Neural progenitor cell (in vitro differentiated cells): ENCODE measurements at regions not wholly inside any gene's neighbourhood (a gene's known extent, or its start where the extent isn't known, plus 50 kb on each side); places are given as distances from the start of the nearest gene placed in this dataset.

Experiments used
- DNase-seq: peaks from one replicate; pipeline ENCODE4 v3.0.0-alpha.2; 2016; ENCODE audit warnings: low spot score
- H2AFZ ChIP-seq: fragments of 200-600 bp; sonication (generic); replicated peaks from 2 replicates; pipeline ENCODE4 v1.6.1; 2016; ENCODE audit warnings: antibody characterized with exemption
- H3F3A ChIP-seq: fragments of 200-600 bp; sonication (generic); 2 replicates; pipeline ENCODE4 v1.6.1; 2016; ENCODE audit warnings: antibody characterized with exemption, low read depth
- H3K27ac ChIP-seq: fragments of 200-600 bp; sonication (generic); 2 replicates; pipeline ENCODE4 v1.5.1; 2016; ENCODE audit warnings: mild to moderate bottlenecking
- H3K27me3 ChIP-seq: fragments of 200-600 bp; sonication (generic); 2 replicates; pipeline ENCODE4 v1.6.1; 2016; ENCODE audit warnings: mild to moderate bottlenecking, moderate library complexity
- H3K36me3 ChIP-seq: fragments of 200-600 bp; sonication (generic); 2 replicates; pipeline ENCODE4 v1.5.1; 2016
- H3K4me1 ChIP-seq: fragments of 200-600 bp; sonication (generic); 2 replicates; pipeline ENCODE4 v1.6.1; 2016; ENCODE audit warnings: mixed run types
- H3K4me2 ChIP-seq: fragments of 200-600 bp; sonication (generic); 2 replicates; pipeline ENCODE4 v1.6.1; 2016
- H3K4me3 ChIP-seq: fragments of 200-600 bp; sonication (generic); 2 replicates; pipeline ENCODE4 v1.5.1; 2016
- H3K79me2 ChIP-seq: fragments of 200-600 bp; sonication (generic); 2 replicates; pipeline ENCODE4 v1.6.1; 2016; ENCODE audit warnings: low read depth
- H3K9ac ChIP-seq: fragments of 200-600 bp; sonication (generic); 2 replicates; pipeline ENCODE4 v1.6.1; 2016
- H3K9me3 ChIP-seq: fragments of 200-600 bp; sonication (generic); 2 replicates; pipeline ENCODE4 v1.5.1; 2016; ENCODE audit warnings: low read depth
- H4K20me1 ChIP-seq: fragments of 200-600 bp; sonication (generic); 2 replicates; pipeline ENCODE4 v1.6.1; 2016; ENCODE audit warnings: low read depth
- H3K27ac Mint-ChIP-seq: 3 replicates; pipeline ENCODE4 v1.8.0; 2021; ENCODE audit warnings: mixed read lengths
- H3K27me3 Mint-ChIP-seq: 2 replicates; pipeline ENCODE4 v1.8.0; 2022; ENCODE audit warnings: low read depth, mild to moderate bottlenecking, inconsistent platforms, moderate library complexity, mixed read lengths; ENCODE audit not compliant: insufficient read depth
- H3K36me3 Mint-ChIP-seq: 3 replicates; pipeline ENCODE4 v1.8.0; 2021; ENCODE audit warnings: mixed read lengths
- H3K4me1 Mint-ChIP-seq: 3 replicates; pipeline ENCODE4 v1.8.0; 2021; ENCODE audit warnings: mixed read lengths
- H3K4me3 Mint-ChIP-seq: 3 replicates; pipeline ENCODE4 v1.8.0; 2021; ENCODE audit warnings: mild to moderate bottlenecking, moderate library complexity, mixed read lengths
- H3K9me3 Mint-ChIP-seq: 3 replicates; pipeline ENCODE4 v1.8.0; 2020; ENCODE audit warnings: mixed read lengths
- EZH2 ChIP-seq: fragments of 200-600 bp; sonication (generic); IDR thresholded peaks from 2 replicates; pipeline ENCODE4 v1.6.1; 2017; ENCODE audit warnings: antibody characterized with exemption, mild to moderate bottlenecking, moderate library complexity
- EZH2phosphoT487 ChIP-seq: fragments of 200-600 bp; sonication (generic); IDR thresholded peaks from 2 replicates; pipeline ENCODE4 v1.6.1; 2017; ENCODE audit warnings: antibody characterized with exemption
- TF ChIP-seq, protein P1 (sequence below): fragments of 200-600 bp; sonication (generic); IDR thresholded peaks from 2 replicates; pipeline ENCODE4 v1.5.1; 2017; ENCODE audit warnings: antibody characterized with exemption, mild to moderate bottlenecking

DNA sequence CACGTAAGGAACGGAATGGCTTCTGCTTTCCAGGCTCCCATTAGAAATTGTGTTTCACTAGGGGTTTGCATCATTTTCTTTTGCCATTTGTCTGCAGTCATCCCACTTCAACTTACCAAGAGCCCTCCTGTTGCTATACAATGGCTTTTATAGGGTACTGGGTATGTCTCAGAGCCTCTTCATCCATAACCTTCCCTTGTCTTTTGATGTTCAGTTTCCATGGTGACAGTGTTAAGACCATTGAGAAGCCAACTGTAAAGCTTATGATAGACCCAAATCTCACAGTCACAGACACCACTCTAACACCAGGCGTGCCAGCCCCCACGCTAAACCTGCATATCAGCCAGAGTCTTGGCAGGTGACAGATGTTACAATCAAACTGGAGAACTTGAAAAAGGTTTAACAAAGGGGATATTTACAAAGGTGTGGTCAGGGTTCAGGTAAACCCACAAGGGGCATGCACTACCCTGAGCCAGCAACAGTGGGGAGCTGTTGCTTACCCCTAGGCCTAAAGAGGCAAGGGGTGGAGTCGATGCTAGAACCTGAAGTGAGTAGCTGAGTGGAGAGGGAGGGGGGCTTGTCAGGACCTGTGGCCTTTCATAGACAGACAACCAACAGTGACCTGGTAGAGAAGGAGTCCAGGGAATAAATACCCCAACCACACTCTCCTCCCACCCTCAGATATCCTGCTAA, 53.2 kb upstream of the ABLIM1 start:
- H3K4me1 Mint-ChIP-seq = peaks cover 24% of the 10 kb centered on the region
- Histone ChIP-seq H3F3A (no peaks in the 10 kb centered on the region), H3K4me2 (no peak overlapping the region), H4K20me1 (no peaks in the 10 kb centered on the region), H3K79me2 (no peaks in the 10 kb centered on the region), H3K9ac (no peak overlapping the region), H3K4me3 (no peak overlapping the region), H3K4me1 (peaks cover 12% of the 10 kb centered on the region), H3K27me3 (no peaks in the 10 kb centered on the region), H2AFZ (no peak overlapping the region), H3K9me3 (no peaks in the 10 kb centered on the region), H3K27ac (no peak overlapping the region), H3K36me3 (no peaks in the 10 kb centered on the region)
- H3K27ac Mint-ChIP-seq = peak overlapping the region; percentile 81
- H3K4me3 Mint-ChIP-seq = no peak overlapping the region
- H3K27me3 Mint-ChIP-seq = peaks cover 3% of the 10 kb centered on the region
- TF ChIP-seq, protein P1, sequence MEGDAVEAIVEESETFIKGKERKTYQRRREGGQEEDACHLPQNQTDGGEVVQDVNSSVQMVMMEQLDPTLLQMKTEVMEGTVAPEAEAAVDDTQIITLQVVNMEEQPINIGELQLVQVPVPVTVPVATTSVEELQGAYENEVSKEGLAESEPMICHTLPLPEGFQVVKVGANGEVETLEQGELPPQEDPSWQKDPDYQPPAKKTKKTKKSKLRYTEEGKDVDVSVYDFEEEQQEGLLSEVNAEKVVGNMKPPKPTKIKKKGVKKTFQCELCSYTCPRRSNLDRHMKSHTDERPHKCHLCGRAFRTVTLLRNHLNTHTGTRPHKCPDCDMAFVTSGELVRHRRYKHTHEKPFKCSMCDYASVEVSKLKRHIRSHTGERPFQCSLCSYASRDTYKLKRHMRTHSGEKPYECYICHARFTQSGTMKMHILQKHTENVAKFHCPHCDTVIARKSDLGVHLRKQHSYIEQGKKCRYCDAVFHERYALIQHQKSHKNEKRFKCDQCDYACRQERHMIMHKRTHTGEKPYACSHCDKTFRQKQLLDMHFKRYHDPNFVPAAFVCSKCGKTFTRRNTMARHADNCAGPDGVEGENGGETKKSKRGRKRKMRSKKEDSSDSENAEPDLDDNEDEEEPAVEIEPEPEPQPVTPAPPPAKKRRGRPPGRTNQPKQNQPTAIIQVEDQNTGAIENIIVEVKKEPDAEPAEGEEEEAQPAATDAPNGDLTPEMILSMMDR = no peak
- no peak for TF ChIP-seq EZH2
- no peak for TF ChIP-seq EZH2phosphoT487
- no peak for DNase-seq
- no peaks in the 10 kb centered on the region for H3K9me3 Mint-ChIP-seq
- no peaks in the 10 kb centered on the region for H3K36me3 Mint-ChIP-seq

DNA sequence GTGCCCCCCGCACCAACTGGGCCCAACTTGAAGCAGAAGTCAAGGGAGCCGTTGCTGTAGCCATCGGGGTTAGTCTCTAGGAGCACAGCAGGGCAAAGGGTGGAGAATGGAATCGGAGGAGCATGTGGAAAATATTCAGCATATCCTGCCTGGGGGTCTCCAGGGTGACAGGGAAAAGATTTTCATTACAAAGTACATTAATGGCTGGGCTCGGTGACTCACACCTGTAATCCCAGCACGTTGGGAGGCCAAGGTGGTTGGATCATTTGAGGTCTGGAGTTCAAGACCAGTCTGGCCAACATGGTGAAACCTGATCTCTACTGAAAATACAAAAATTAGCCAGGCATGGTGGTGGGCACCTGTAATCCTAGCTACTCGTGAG, 53.8 kb upstream of the ABLIM1 start:
- no peaks in the 10 kb centered on the region for H4K20me1 ChIP-seq
- H3K27me3 ChIP-seq = no peaks in the 10 kb centered on the region
- no peak overlapping the region for H3K4me3 ChIP-seq
- peaks cover 24% of the 10 kb centered on the region for H3K4me1 Mint-ChIP-seq
- H3K4me1 ChIP-seq = peaks cover 12% of the 10 kb centered on the region
- H3K9me3 ChIP-seq = no peaks in the 10 kb centered on the region
- TF ChIP-seq EZH2phosphoT487 (no peak), EZH2 (no peak)
- TF ChIP-seq, protein P1 = no peak
- H3K9ac ChIP-seq = no peak overlapping the region
- H3K36me3 Mint-ChIP-seq = no peaks in the 10 kb centered on the region
- no peaks in the 10 kb centered on the region for H3F3A ChIP-seq
- H3K4me2 ChIP-seq = no peak overlapping the region
- no peaks in the 10 kb centered on the region for H3K36me3 ChIP-seq
- H3K79me2 ChIP-seq = no peaks in the 10 kb centered on the region
- no peak for DNase-seq
- no peak overlapping the region for H3K27ac Mint-ChIP-seq
- no peak overlapping the region for H3K4me3 Mint-ChIP-seq
- peaks cover 3% of the 10 kb centered on the region for H3K27me3 Mint-ChIP-seq
- no peaks in the 10 kb centered on the region for H3K9me3 Mint-ChIP-seq
- H2AFZ ChIP-seq = no peak overlapping the region
- no peak overlapping the region for H3K27ac ChIP-seq

DNA sequence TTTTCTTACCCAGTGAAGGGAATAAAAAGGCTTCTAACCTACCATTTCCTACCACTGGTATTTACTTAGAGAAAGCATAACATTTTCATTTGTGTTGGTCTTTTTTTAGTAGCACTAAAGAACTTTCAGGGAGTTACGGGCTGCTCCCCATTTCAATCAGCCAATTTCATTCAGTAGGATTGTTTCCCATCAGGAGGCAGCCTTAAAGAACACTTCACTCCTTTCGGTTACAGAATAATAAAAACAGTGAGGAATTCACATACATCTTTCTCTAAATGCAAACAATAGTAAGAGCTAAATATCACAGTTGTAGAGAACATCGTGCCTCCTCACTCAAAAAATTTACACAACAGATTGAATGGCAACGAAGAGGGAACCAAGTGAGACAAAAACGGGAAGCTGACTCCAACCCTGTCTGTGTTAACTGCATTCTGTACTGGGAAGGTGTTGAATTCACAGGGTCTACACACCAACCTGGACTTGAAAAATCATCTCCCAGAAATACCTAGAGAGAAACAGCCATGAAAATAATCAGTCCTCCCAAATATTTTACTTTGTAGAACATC, 55.5 kb upstream of the ABLIM1 start:
- Histone ChIP-seq H3F3A (no peaks in the 10 kb centered on the region), H3K9me3 (no peaks in the 10 kb centered on the region), H3K4me2 (peak overlapping the region; percentile 22), H2AFZ (peak overlapping the region; percentile 83), H3K4me1 (peaks cover 16% of the 10 kb centered on the region), H3K36me3 (no peaks in the 10 kb centered on the region), H4K20me1 (no peaks in the 10 kb centered on the region), H3K79me2 (no peaks in the 10 kb centered on the region), H3K9ac (no peak overlapping the region), H3K4me3 (no peak overlapping the region), H3K27me3 (no peaks in the 10 kb centered on the region), H3K27ac (no peak overlapping the region)
- Mint-ChIP-seq H3K4me1 (peaks cover 24% of the 10 kb centered on the region), H3K4me3 (no peak overlapping the region), H3K36me3 (no peaks in the 10 kb centered on the region), H3K9me3 (no peaks in the 10 kb centered on the region), H3K27ac (no peak overlapping the region), H3K27me3 (peaks cover 3% of the 10 kb centered on the region)
- TF ChIP-seq EZH2 (no peak), EZH2phosphoT487 (no peak)
- TF ChIP-seq, protein P1 = no peak
- DNase-seq = no peak
